HG03097 (cell line): ENCODE measurements at regions not wholly inside any gene's neighbourhood (a gene's known extent, or its start where the extent isn't known, plus 50 kb on each side); places are given as distances from the start of the nearest gene placed in this dataset.

Experiments used
- ATAC-seq: cut with Tn5 transposase; IDR thresholded peaks from one replicate; pipeline ENCODE4 v1.9.1; 2021; ENCODE audit not compliant: unreplicated experiment, low FRiP score

DNA sequence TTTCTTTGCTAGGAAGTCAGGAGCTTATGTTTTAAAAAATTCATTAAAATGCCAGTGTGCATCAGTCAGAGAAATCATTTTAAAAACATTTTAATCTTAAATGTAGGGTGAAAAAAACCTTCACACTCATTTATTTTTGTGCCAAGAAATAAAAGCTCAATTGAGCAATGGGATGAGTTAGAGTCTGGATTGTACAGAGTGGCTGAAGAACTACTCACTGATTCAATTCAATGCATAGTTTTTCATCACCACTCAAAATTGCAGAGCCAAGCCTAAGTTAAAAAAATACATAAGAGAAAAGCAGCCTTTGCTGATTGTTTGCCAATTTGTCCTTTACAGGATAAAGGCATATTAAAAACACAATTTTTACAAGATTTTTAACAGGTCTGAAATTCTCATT is 168.2 kb upstream of the DMRTA1 start:
- no peak for ATAC-seq

GRCh38 chr9:22279636-22280035 is 167.0 kb upstream of the DMRTA1 start:
- no peak for ATAC-seq

DNA sequence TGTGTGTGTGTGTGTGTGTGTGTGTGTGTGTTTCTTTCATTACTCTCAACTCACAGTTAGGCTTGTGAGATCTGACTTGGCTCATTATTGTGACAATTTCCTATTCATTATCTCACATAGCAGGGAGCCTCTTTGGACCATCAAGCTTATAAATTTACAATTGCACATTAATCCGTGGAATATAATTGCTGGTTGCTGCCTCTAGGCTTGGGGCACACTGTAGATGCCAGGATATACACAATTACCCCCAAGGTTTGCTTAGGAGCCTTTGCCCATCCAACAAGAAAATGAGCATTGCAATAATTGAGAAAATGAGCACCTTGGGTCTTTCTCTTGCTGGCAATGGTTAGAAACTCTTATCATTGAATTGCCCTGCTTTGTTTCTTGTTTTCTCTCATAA is 161.6 kb upstream of the DMRTA1 start:
- no peak for ATAC-seq

DNA sequence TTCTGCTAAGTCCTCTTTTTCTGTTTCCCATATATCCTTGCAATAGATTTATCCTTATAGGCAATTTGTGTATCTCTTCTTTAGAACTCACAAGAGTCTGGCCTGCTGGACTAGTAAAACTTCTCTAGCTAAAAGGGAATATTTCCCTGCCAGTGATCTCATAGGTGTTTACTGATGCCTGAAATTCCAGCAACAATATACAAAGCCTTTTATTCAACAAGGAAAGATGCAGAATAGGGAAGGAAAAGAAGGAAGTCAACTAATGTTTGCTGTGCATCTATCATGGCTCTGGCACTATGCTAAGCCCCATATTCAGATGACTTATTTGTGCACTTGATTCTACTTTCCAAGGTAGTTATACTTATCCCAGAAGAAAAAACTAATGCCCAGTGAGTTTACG is 160.0 kb upstream of the DMRTA1 start:
- ATAC-seq: no peak

GRCh38 chr9:22288661-22289060 is 158.0 kb upstream of the DMRTA1 start:
- no peak for ATAC-seq

DNA sequence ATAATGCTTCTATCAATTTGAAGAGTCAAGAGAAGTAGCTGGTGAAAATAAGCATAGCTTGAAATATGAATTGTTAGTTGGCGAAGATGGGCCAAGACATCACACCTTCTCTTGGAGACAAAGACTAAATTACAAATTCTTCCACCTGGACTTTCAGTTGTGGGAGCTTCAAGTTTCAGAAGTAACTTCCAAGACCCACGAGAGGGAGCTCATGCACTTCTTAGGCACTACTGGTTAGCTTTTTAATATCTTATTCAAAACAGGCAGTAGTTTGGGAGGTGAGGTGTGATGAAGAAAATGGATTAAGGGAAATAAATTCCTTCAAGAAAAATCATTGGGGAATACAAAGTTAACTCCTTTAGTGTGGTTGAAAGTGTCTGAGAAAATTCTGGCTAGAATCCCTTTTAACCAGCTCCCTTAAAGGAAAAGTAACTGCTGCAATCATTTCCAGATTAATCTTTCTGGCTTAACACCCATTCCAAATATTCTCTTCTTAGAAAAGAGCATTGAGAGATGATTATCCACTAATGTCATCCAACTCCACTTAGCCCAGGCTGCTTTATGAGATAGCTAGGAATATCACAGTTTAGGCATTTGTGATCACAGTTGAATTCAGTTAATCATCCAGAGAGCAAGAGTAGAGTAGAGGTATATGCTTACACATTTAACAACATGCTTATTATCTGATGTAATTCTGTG is 139.5 kb upstream of the DMRTA1 start:
- no peak for ATAC-seq

GRCh38 chr9:22308177-22308576 is 138.4 kb upstream of the DMRTA1 start:
- ATAC-seq: no peak

GRCh38 chr9:22316645-22317044 is 130.0 kb upstream of the DMRTA1 start:
- ATAC-seq: no peak

- no peak for ATAC-seq
Observed at GRCh38 chr9:22331533-22331932, 115.1 kb upstream of the DMRTA1 start.

DNA sequence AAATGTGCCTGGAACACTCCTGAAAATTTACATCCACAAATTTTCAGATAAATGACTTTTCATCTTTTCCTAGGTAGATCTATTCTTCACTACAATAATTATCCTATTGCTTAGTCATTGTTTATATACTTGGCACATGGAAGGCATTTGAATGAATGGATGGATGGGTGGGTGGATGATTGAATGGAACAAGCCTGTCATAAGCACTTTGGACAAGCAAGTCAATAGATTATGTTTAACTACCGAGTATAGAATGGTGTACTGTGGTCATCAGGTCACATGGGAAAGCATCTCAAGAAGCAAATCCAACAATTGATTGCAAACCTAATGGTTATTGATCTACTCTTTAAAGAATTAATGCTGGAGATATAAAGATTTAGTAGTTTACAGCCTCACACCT is 114.4 kb upstream of the DMRTA1 start:
- no peak for ATAC-seq

DNA sequence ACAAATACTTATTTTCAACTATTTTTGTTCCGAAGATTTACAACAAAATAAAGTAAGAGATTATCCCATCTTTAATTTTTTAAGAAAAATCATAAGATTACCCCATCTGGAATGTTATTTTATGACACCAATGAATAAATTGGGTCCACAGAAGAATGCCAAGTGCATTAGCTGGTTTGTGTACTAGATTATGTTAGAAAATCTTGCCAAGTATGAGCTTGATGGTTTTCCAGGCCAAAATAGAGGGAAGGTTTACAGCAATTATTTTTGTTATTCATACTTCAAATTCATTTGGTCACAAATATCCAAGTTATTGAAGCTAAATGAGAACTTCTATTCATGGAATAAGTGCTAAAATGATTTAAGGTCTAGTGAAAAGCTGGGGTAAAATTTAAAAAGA is 109.4 kb upstream of the DMRTA1 start:
- no peak for ATAC-seq

GRCh38 chr9:22342491-22343217 is 104.0 kb upstream of the DMRTA1 start:
- ATAC-seq: no peak

DNA sequence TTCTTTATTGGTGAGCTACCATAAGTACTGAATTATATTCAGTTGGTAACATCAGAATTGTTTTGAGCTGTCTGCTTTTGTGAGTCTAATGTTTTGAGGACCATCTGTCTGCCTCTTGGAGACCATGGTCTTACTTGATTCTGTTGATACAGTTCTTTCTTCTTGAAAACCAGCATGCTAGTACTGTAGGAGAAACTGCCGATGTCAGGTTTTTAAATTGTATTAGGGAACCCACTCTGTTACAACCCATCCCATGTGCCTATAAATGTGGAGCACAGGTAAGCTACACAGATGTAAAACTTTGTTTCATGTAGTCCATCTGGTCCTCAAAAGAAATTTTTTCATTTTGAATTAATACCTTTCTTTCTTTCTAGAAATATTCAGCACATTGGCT is 103.4 kb upstream of the DMRTA1 start:
- ATAC-seq: no peak

GRCh38 chr9:22354699-22355384 is 91.8 kb upstream of the DMRTA1 start:
- no peak for ATAC-seq

DNA sequence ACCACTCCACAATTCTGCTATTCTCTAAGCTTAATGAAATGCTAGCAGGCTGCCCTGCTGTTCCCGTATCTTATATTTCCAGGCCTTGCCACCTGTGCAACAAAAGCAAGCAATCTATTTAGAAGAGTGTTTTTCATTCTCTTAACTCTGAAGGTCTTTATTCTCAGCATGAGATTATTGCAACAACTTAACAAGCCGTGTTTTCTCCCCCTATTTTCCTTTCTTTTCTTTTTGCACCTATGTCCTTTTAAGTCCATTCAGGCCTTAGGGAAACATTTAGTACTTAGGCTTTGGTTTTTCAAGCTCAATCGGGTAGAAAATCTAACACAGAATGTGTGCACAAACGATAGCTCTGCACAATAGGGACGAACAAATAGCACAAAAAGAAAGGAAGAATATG is 89.6 kb upstream of the DMRTA1 start:
- ATAC-seq: no peak

DNA sequence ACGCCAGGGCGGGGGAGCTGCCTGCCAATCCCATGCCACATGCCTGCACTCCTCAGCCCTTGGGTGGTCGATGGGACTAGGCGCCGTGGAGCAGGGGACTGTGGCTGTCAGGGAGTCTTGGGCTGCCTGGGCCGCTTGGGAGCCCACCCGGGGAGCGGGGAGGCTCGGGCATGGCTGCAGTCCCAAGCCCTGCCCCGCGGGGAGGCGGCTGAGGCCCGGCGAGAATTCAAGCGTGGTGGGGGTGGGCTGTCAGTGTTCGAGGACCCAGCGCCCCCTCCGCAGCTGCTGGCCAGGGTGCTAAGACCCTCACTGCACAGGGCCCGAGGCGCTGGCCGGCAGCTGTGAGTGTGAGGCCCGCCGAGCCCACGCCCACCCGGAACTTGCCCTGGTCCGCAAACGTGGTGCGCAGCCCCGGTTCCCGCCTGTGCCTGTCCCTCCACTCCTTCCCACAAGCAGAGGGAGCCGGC is 83.2 kb upstream of the DMRTA1 start:
- ATAC-seq: no peak

DNA sequence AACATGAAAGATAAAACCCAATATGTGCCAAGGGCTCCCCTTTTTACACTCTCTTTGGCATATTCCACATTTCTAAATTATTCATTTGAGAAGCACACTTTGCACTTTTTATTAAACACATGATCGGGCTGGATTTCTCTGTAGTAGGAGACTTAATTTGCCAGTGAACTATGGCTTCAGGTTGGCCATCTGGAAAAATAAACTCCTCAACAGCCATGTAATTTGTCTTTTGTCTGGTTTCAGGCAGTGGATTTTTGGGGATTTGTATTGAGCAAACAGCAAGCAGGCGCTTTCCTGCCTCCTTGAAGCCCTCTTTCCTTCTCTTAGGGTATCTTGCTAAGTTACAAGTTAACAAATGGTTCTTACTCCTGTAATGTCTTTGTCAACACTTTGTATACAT is 73.0 kb upstream of the DMRTA1 start:
- ATAC-seq: no peak

DNA sequence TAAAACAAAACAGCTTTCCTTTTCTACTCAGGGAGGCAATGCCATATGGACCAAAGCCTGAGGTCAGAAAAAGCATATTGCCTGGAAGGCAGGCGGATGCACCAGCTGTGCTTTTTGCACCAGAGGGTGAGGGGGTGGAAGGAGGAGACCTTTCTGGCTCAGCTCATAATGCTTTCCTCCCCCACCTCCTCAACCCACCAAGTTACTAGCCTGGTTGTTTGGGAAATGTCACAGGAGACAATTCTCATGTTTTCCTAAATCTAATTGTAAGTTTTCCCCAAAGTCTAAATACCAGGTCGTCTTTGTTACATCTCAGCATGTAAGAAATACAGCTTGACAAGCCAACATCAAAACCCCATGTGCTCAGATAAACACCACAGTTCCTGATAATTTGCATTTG is 72.6 kb upstream of the DMRTA1 start:
- ATAC-seq: no peak

GRCh38 chr9:22379272-22379671 is 67.4 kb upstream of the DMRTA1 start:
- ATAC-seq: no peak

DNA sequence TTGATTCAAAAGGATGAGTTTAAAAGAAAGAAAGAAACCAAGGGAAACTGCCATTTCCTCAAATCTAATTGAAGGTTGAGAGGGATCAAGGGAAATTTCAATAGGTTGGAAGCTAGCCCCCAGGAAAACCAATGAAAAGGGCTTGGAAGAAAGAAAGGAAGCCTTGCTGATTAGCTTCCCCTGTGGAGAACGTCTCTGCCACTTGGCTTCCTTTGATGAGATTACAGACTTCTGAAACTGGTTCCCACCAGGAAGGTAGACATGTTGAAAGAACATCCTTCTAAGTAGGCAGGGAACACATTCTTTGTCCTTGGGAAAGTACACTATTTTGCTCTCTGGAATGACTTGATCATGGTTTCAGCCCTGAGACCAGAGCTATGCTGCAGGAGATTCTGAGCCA is 65.5 kb upstream of the DMRTA1 start:
- ATAC-seq: no peak

DNA sequence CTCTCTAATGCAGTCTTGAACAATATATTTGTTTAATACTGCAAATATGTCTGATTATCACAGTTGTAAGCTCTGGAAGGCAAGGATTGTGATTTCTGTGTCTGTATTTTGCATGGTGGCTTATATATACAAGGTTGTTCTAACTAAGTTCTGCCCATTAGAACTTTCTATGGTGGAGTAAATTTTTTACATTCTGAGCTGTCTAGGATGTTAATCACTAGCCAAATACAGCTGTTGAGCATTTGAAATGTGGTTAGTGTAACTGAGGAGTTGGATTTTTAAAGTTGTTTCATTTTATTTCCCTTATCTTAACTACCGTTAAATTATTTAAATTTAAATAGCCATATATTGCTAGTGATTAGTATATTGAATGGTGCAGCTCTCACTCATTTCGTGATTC is 64.3 kb upstream of the DMRTA1 start:
- no peak for ATAC-seq

DNA sequence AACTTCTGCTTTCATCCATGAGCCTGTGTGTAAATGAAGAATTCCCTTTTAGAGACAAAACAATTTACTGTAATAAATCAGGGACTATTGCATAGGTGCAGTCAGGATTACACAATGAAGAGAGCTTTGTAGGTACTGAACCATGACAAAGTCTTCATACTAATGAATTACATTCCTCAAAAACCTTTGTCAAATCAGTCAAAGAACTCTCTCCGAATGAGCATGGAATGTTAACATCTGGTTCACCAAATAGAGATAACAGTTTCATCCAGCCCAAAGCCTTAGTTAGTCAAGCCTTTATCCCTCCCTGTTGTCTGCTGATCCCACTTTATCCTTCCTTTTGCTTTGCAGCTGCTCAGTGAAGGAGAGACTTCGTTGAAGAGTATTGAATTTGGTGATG is 62.9 kb upstream of the DMRTA1 start:
- ATAC-seq: no peak
